K562 (cell line): ENCODE measurements at regions not wholly inside any gene's neighbourhood (a gene's known extent, or its start where the extent isn't known, plus 50 kb on each side); places are given as distances from the start of the nearest gene placed in this dataset.
A peak's percentile ranks its signal among the peaks of the same experiment; 100 is the strongest.

ENCODE experiments used
- ATAC-seq: fragments of 200-7000 bp; cut with Tn5 transposase; 3 replicates; pipeline ENCODE4 v1.9.1; 2020; ENCODE audit warnings: moderate library complexity
- BruUV-seq: library from RNA; stranded (reverse); fragments of 400-500 nt; replicated peaks from 2 replicates; lab custom pipeline; 2021; lab: Mats Ljungman, UMichigan
- CTCF ChIA-PET: fragments of 300-600 bp; formaldehyde crosslinking; extraction: SDS; loops from one replicate; lab custom pipeline; 2021; ENCODE audit warnings: low intra/inter-chr PET ratio; lab: Yijun Ruan, JAX
- POLR2A ChIA-PET: fragments of 300-600, 350-650 bp; sonication (Branson Sonifier 250); formaldehyde crosslinking; extraction: SDS; loops from one replicate; lab custom pipeline; 2021; ENCODE audit warnings: antibody characterized with exemption, inconsistent platforms; lab: Yijun Ruan, JAX
- DNase-seq, 4 experiments: peaks; one replicate each; pipeline versions ENCODE4 v3.0.0 to v3.0.0-alpha.2; 2011 to 2018; ENCODE audit warnings: low spot score in 3 of 4, mixed read lengths in 3 of 4; ENCODE audit errors: extremely low read depth in 1 of 4
- FAIRE-seq: peaks from 2 replicates; lab custom pipeline; 2011; peaks lifted over from hg19 to GRCh38; lab: Jason Lieb, UNC
- H2AFZ ChIP-seq: 2 replicates; pipeline ENCODE4 v1.6.0; 2011; ENCODE audit warnings: low read depth, low read length, control low read depth, inconsistent platforms
- H3K27ac ChIP-seq: fragments of 200-600 bp; 3 replicates; pipeline ENCODE4 v1.8.0; 2011; ENCODE audit warnings: low read depth, mild to moderate bottlenecking, control low read depth, inconsistent platforms, low read length, moderate library complexity, mixed read lengths; ENCODE audit errors: extremely low read depth
- H3K27me3 ChIP-seq, 2 experiments: fragments of 300-600 bp in 1 of 2; 2 replicates in 1 of 2; 3 replicates in 1 of 2; pipeline versions ENCODE4 v1.6.0 to v1.8.0; 2011; ENCODE audit warnings: inconsistent platforms in 2 of 2, low read length in 2 of 2, mild to moderate bottlenecking in 1 of 2, mixed read lengths in 1 of 2, moderate library complexity in 1 of 2; ENCODE audit not compliant: control insufficient read depth in 2 of 2, insufficient read depth in 2 of 2
- H3K36me3 ChIP-seq: fragments of 300-600 bp; 3 replicates; pipeline ENCODE4 v1.8.0; 2011; ENCODE audit warnings: mild to moderate bottlenecking, low read length, inconsistent platforms; ENCODE audit not compliant: control insufficient read depth, insufficient read depth
- H3K4me1 ChIP-seq, 2 experiments: fragments of 200-600 bp in 1 of 2; replicated peaks in 1 of 2; 2 replicates in 1 of 2; 3 replicates in 1 of 2; pipeline versions ENCODE4 v1.5.1 to v1.8.0; 2011; ENCODE audit warnings: inconsistent platforms in 2 of 2, low read length in 2 of 2, mild to moderate bottlenecking in 1 of 2, mixed read lengths in 1 of 2, moderate library complexity in 1 of 2; ENCODE audit not compliant: control insufficient read depth in 2 of 2, insufficient read depth in 2 of 2
- H3K4me2 ChIP-seq: 2 replicates; pipeline ENCODE4 v1.6.1; 2011; ENCODE audit warnings: low read length, control low read depth, inconsistent platforms, mixed read lengths; ENCODE audit not compliant: insufficient read depth
- H3K4me3 ChIP-seq: fragments of 200-600 bp; sonication (generic), shearing (Covaris generic); 2 replicates; pipeline ENCODE4 v1.5.1; 2016; ENCODE audit warnings: control low read depth, inconsistent platforms
- H3K79me2 ChIP-seq: fragments of 200-600 bp; 3 replicates; pipeline ENCODE4 v1.8.0; 2011; ENCODE audit warnings: low read length, inconsistent platforms; ENCODE audit not compliant: control insufficient read depth, insufficient read depth
- H3K9ac ChIP-seq, 2 experiments: 2 replicates each; pipeline versions ENCODE4 v1.6.0 to v1.6.1; 2011; ENCODE audit warnings: low read depth in 2 of 2, low read length in 2 of 2, control low read depth in 1 of 2, inconsistent platforms in 1 of 2, mild to moderate bottlenecking in 1 of 2, mixed read lengths in 1 of 2; ENCODE audit not compliant: insufficient read depth in 1 of 2
- H3K9me1 ChIP-seq: one replicate; pipeline ENCODE4 v1.6.0; 2011; ENCODE audit warnings: inconsistent platforms, mild to moderate bottlenecking, low read length, moderate library complexity; ENCODE audit not compliant: control insufficient read depth, insufficient read depth
- H3K9me3 ChIP-seq: replicated peaks from 2 replicates; pipeline ENCODE4 v1.5.1; 2011; ENCODE audit warnings: low read depth, low read length, inconsistent platforms; ENCODE audit not compliant: control insufficient read depth, insufficient read depth
- H4K20me1 ChIP-seq: replicated peaks from 2 replicates; pipeline ENCODE4 v1.6.1; 2011; ENCODE audit warnings: low read length, inconsistent platforms, mixed read lengths; ENCODE audit not compliant: control insufficient read depth, insufficient read depth
- CEBPB ChIP-seq: fragments of 450-650 bp; IDR thresholded peaks from 2 replicates; pipeline ENCODE4 v1.6.1; 2016; ENCODE audit warnings: missing genetic modification characterization, missing compliant biosample characterization
- ELF4 ChIP-seq: fragments of 450-650 bp; formaldehyde crosslinking; IDR thresholded peaks from 2 replicates; pipeline ENCODE4 v1.4.0; 2022; ENCODE audit warnings: missing genetic modification characterization
- MCM7 ChIP-seq, 2 experiments: fragments of 450-650 bp; IDR thresholded peaks; 2 replicates each; pipeline ENCODE4 v1.6.1; 2016 to 2018
- RBBP5 ChIP-seq: fragments of 200-600 bp; sonication (generic); IDR thresholded peaks from 2 replicates; pipeline ENCODE4 v1.6.1; 2012; ENCODE audit warnings: borderline replicate concordance, mild to moderate bottlenecking, low read length, control low read depth, inconsistent platforms; ENCODE audit not compliant: insufficient read depth, poor library complexity, severe bottlenecking
- SETDB1 ChIP-seq: IDR thresholded peaks from one replicate; pipeline ENCODE4 v1.6.1; 2012; ENCODE audit warnings: low read length, control low read depth, inconsistent platforms
- ZEB2 ChIP-seq: fragments of 450-650 bp; IDR thresholded peaks from 2 replicates; pipeline ENCODE4 v1.6.1; 2016
- ZNF280B ChIP-seq: fragments of 250-450 bp; sonication (Bioruptor Pico); IDR thresholded peaks from 2 replicates; pipeline ENCODE4 v1.5.1; 2021; ENCODE audit warnings: mild to moderate bottlenecking
- WGBS: fragments of 100-300 bp; shearing (Covaris generic); methylation state at CpG from one replicate; pipeline ENCODE4 v1.1.6; 2016; ENCODE audit warnings: low coverage, mixed read lengths; ENCODE audit not compliant: insufficient coverage; ENCODE audit errors: missing lambda C conversion rate; 5-methylcytosine and 5-hydroxymethylcytosine counted together
- in situ Hi-C: fragments of 300-500 bp; cut with MboI; formaldehyde crosslinking; loops from 4 replicates; pipeline ENCODE4 v1.15.0; 2018; ENCODE audit warnings: inconsistent platforms, mixed read lengths
- intact Hi-C: fragments of 100-400 bp; cut with micrococcal nuclease; formaldehyde crosslinking; loops from 2 replicates; pipeline ENCODE4 v1.14.2; 2022
- TF ChIP-seq, protein P1 (sequence below): fragments of 250-450 bp; sonication (Bioruptor Pico); IDR thresholded peaks from 2 replicates; pipeline ENCODE4 v1.4.0; 2020
- TF ChIP-seq, protein P2 (sequence below): fragments of 250-450 bp; sonication (Bioruptor Pico); IDR thresholded peaks from 2 replicates; pipeline ENCODE4 v1.5.0; 2022; ENCODE audit warnings: mild to moderate bottlenecking
- TF ChIP-seq, protein P3 (sequence below): fragments of 200-800 bp; sonication (Bioruptor generic); IDR thresholded peaks from 2 replicates; pipeline ENCODE4 v1.6.1; 2017; ENCODE audit warnings: missing genetic modification characterization, missing compliant biosample characterization

- TF ChIP-seq, protein P1, sequence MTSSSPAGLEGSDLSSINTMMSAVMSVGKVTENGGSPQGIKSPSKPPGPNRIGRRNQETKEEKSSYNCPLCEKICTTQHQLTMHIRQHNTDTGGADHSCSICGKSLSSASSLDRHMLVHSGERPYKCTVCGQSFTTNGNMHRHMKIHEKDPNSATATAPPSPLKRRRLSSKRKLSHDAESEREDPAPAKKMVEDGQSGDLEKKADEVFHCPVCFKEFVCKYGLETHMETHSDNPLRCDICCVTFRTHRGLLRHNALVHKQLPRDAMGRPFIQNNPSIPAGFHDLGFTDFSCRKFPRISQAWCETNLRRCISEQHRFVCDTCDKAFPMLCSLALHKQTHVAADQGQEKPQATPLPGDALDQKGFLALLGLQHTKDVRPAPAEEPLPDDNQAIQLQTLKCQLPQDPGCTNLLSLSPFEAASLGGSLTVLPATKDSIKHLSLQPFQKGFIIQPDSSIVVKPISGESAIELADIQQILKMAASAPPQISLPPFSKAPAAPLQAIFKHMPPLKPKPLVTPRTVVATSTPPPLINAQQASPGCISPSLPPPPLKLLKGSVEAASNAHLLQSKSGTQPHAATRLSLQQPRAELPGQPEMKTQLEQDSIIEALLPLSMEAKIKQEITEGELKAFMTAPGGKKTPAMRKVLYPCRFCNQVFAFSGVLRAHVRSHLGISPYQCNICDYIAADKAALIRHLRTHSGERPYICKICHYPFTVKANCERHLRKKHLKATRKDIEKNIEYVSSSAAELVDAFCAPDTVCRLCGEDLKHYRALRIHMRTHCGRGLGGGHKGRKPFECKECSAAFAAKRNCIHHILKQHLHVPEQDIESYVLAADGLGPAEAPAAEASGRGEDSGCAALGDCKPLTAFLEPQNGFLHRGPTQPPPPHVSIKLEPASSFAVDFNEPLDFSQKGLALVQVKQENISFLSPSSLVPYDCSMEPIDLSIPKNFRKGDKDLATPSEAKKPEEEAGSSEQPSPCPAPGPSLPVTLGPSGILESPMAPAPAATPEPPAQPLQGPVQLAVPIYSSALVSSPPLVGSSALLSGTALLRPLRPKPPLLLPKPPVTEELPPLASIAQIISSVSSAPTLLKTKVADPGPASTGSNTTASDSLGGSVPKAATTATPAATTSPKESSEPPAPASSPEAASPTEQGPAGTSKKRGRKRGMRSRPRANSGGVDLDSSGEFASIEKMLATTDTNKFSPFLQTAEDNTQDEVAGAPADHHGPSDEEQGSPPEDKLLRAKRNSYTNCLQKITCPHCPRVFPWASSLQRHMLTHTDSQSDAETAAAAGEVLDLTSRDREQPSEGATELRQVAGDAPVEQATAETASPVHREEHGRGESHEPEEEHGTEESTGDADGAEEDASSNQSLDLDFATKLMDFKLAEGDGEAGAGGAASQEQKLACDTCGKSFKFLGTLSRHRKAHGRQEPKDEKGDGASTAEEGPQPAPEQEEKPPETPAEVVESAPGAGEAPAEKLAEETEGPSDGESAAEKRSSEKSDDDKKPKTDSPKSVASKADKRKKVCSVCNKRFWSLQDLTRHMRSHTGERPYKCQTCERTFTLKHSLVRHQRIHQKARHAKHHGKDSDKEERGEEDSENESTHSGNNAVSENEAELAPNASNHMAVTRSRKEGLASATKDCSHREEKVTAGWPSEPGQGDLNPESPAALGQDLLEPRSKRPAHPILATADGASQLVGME (CRISPR knock-in tag): no peak
Observed at GRCh38 chr7:118870187-118870586, 645.7 kb downstream of the ANKRD7 start (continued).

- Histone ChIP-seq H3K4me3 (no peak overlapping the region), H2AFZ (no peak overlapping the region), H3K27ac (no peak overlapping the region), H3K27me3 (no peaks in the 10 kb centered on the region), H4K20me1 (no peaks in the 10 kb centered on the region), H3K4me2 (no peak overlapping the region), H3K9me3 (no peaks in the 10 kb centered on the region), H3K9me1 (no peaks in the 10 kb centered on the region), H3K9ac (no peak overlapping the region), H3K36me3 (no peaks in the 10 kb centered on the region), H3K4me1 (no peaks in the 10 kb centered on the region), H3K79me2 (no peaks in the 10 kb centered on the region)
- DNase-seq (no peak), ATAC-seq (no peak), FAIRE-seq (no peak)
- in situ Hi-C loops (no loop called here), intact Hi-C loops (no loop called here)
- no peak for TF ChIP-seq SETDB1
- TF ChIP-seq ZEB2: no peak
- TF ChIP-seq, protein P2, sequence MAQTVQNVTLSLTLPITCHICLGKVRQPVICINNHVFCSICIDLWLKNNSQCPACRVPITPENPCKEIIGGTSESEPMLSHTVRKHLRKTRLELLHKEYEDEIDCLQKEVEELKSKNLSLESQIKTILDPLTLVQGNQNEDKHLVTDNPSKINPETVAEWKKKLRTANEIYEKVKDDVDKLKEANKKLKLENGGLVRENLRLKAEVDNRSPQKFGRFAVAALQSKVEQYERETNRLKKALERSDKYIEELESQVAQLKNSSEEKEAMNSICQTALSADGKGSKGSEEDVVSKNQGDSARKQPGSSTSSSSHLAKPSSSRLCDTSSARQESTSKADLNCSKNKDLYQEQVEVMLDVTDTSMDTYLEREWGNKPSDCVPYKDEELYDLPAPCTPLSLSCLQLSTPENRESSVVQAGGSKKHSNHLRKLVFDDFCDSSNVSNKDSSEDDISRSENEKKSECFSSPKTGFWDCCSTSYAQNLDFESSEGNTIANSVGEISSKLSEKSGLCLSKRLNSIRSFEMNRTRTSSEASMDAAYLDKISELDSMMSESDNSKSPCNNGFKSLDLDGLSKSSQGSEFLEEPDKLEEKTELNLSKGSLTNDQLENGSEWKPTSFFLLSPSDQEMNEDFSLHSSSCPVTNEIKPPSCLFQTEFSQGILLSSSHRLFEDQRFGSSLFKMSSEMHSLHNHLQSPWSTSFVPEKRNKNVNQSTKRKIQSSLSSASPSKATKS: no peak
- TF ChIP-seq MCM7 (IDR thresholded peaks at IDR 0.05): no peak
- 0 out of 2 replicates have a peak, but pooled peaks have one; percentile 18 for TF ChIP-seq CEBPB (tag)
- TF ChIP-seq ZNF280B: no peak
- TF ChIP-seq ELF4 (CRISPR knock-in tag): no peak
- TF ChIP-seq, protein P3, sequence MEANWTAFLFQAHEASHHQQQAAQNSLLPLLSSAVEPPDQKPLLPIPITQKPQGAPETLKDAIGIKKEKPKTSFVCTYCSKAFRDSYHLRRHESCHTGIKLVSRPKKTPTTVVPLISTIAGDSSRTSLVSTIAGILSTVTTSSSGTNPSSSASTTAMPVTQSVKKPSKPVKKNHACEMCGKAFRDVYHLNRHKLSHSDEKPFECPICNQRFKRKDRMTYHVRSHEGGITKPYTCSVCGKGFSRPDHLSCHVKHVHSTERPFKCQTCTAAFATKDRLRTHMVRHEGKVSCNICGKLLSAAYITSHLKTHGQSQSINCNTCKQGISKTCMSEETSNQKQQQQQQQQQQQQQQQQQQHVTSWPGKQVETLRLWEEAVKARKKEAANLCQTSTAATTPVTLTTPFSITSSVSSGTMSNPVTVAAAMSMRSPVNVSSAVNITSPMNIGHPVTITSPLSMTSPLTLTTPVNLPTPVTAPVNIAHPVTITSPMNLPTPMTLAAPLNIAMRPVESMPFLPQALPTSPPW (CRISPR knock-in tag): no peak
- TF ChIP-seq RBBP5: no peak
- WGBS: 0% methylated on average over 3 of the region's 3 CpGs
- no TSS peak for BruUV-seq
- ChIA-PET CTCF (no interaction called here), POLR2A (no interaction called here)
Observed at GRCh38 chr7:118872568-118872967, 648.1 kb downstream of the ANKRD7 start.
